Effector memory CD4-positive, alpha-beta T cell (primary cell): ENCODE measurements at regions not wholly inside any gene's neighbourhood (a gene's known extent, or its start where the extent isn't known, plus 50 kb on each side); places are given as distances from the start of the nearest gene placed in this dataset.

Experiments used
- DNase-seq, 3 donors: peaks; one replicate each; pipeline ENCODE4 v3.0.0-alpha.2; 2020
- H3K27ac ChIP-seq: 2 replicates; pipeline ENCODE4 v1.7.0; 2013; ENCODE audit warnings: mild to moderate bottlenecking, low read length, moderate library complexity; ENCODE audit not compliant: insufficient read depth, poor library complexity, severe bottlenecking
- H3K27me3 ChIP-seq: replicated peaks from 2 replicates; pipeline ENCODE4 v1.7.0; 2013; ENCODE audit warnings: mild to moderate bottlenecking, low read length; ENCODE audit not compliant: insufficient read depth, control insufficient read depth, poor library complexity, severe bottlenecking
- H3K36me3 ChIP-seq: 2 replicates; pipeline ENCODE4 v1.7.0; 2013; ENCODE audit warnings: mild to moderate bottlenecking, low read length, moderate library complexity; ENCODE audit not compliant: control insufficient read depth, insufficient read depth
- H3K4me1 ChIP-seq: 2 replicates; pipeline ENCODE4 v1.7.0; 2013; ENCODE audit warnings: low read length, mild to moderate bottlenecking; ENCODE audit not compliant: control insufficient read depth, insufficient read depth, poor library complexity, severe bottlenecking
- H3K4me3 ChIP-seq: 2 replicates; pipeline ENCODE4 v1.7.0; 2013; ENCODE audit warnings: low read length, low read depth, mild to moderate bottlenecking; ENCODE audit not compliant: insufficient read depth, poor library complexity, severe bottlenecking
- H3K9me3 ChIP-seq: 2 replicates; pipeline ENCODE4 v1.7.0; 2013; ENCODE audit warnings: mild to moderate bottlenecking, low read length, moderate library complexity; ENCODE audit not compliant: control insufficient read depth

DNA sequence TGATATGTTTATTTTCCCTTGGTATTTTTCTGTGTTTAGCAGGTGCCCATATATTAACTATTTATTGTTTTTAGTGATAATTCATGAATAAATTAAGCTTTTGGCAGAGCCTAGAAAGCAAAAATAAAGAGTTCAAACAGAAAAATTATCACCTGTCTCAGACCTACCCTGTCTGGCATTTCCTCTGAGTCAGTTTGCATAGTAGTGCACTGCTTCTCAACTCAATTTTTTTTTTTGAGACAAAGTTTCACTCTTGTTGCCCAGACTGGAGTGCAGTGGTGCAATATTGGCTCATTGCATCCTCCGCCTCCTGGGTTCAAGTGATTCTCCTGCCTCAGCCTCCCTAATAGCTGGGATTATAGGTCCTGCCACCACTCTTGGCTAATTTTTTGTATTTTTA is 793.9 kb downstream of the SUCLG1 start:
- Histone ChIP-seq H3K4me1 (no peaks in the 10 kb centered on the region), H3K27ac (no peak overlapping the region), H3K4me3 (no peak overlapping the region), H3K36me3 (no peaks in the 10 kb centered on the region), H3K9me3 (no peaks in the 10 kb centered on the region), H3K27me3 (no peaks in the 10 kb centered on the region)
- DNase-seq = no peak

DNA sequence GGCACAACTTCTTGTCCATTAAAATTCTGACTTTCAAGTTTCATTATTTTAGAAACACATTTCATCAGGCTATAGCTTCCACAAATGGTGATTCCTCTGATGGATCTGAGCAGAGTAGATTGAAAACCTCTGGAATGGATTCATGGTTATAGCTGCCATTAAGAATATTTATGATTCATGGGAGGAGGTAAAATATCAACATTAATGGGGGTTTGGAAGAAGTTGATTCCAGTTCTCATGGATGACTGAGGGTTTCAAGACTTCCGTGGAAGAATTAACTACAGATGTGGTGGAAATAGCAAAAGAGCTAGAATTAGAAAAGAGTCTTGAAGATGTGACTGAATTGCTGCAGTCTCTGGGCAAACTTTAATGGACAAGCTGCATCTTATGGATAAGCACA is 797.4 kb downstream of the SUCLG1 start:
- DNase-seq = no peak
- no peaks in the 10 kb centered on the region for H3K4me1 ChIP-seq
- no peak overlapping the region for H3K4me3 ChIP-seq
- no peaks in the 10 kb centered on the region for H3K9me3 ChIP-seq
- H3K27ac ChIP-seq = no peak overlapping the region
- no peaks in the 10 kb centered on the region for H3K27me3 ChIP-seq
- H3K36me3 ChIP-seq = no peaks in the 10 kb centered on the region

DNA sequence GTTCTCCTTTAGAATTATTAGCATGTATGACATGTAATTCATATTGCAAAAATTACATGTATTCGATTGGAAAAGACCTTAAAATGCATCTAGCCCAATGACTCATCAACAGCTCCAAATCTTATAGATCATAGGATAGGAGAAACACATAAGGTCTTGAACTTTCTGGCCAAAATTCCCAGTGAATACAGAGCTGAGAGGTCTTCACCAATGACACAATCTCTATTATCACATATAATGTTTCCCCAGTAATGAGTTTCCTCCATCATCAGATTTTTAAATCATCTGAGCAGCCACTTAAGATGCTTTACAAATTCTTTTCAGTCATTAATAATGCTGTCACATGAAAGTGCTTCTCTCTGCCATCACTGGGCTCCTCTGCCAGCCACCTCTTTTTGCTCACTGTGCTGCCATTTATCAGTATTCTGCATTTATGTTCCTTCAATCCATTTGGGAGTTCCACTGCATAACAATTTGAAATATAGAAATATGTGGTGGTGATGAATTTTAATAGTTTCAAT is 804.9 kb downstream of the SUCLG1 start:
- no peaks in the 10 kb centered on the region for H3K9me3 ChIP-seq
- H3K4me1 ChIP-seq = no peaks in the 10 kb centered on the region
- no peaks in the 10 kb centered on the region for H3K27me3 ChIP-seq
- no peak overlapping the region for H3K27ac ChIP-seq
- no peaks in the 10 kb centered on the region for H3K36me3 ChIP-seq
- DNase-seq = no peak
- H3K4me3 ChIP-seq = no peak overlapping the region

DNA sequence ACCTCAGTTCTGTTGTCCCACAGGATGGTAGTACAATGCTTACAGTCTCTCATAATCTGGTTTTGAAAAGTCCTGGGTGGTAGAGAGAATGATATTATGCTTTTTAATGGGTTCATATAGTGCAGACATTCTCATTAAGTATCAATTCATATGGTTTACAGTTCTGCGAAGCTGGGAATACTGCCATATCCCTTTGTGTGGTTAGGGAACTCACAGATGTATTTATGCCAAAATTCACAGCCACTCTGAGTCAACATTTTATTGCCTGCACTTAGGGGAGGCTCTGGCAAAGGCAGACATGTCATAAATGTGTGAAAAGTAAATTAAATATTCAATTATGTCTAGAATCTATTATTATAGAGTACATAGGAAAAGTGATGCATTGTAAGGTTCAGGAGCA is 808.2 kb downstream of the SUCLG1 start:
- Histone ChIP-seq H3K4me3 (no peak overlapping the region), H3K27ac (no peak overlapping the region), H3K27me3 (no peaks in the 10 kb centered on the region), H3K36me3 (no peaks in the 10 kb centered on the region), H3K9me3 (no peaks in the 10 kb centered on the region), H3K4me1 (no peaks in the 10 kb centered on the region)
- no peak for DNase-seq

DNA sequence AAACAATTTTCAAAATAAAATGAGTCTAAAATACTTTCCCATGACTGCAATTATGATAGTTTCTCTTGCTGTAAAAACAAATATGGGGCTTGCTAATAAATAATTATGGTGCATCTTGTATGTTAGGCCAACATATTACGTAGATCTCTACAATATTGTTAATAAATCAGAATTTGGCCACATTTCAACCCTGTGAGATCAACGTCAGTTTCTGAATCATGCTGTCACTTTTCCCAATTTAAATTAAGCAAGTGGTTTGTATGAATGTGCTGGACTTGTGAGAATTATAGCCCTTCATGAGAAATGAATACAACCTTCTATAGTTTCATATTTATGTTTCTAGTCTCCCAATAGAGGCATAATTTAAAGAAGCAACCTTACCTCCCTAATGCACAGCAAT is 808.9 kb downstream of the SUCLG1 start:
- Histone ChIP-seq H3K27me3 (no peaks in the 10 kb centered on the region), H3K4me1 (no peaks in the 10 kb centered on the region), H3K27ac (no peak overlapping the region), H3K4me3 (no peak overlapping the region), H3K9me3 (no peaks in the 10 kb centered on the region), H3K36me3 (no peaks in the 10 kb centered on the region)
- no peak for DNase-seq

DNA sequence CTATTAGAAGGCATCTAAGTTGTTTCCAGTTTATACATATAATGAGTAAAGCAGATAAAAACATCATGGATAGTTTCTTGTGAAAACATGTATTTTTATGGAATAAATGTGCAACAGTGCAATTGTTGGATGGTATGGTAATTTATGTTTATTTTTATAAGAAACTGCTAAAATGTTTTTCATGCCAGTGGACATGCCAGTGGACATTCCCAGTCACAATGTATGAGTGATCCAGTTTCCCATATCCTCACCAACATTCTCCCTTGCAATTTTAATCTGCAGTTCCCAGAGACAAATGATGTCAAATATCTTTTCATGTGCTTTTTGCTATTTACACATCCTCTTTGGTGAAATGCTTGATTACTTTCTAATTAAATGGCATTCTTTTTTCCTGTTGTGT is 818.6 kb downstream of the SUCLG1 start:
- Histone ChIP-seq H3K27me3 (no peaks in the 10 kb centered on the region), H3K36me3 (no peaks in the 10 kb centered on the region), H3K4me1 (no peaks in the 10 kb centered on the region), H3K4me3 (no peak overlapping the region), H3K9me3 (no peaks in the 10 kb centered on the region), H3K27ac (no peak overlapping the region)
- no peak for DNase-seq

DNA sequence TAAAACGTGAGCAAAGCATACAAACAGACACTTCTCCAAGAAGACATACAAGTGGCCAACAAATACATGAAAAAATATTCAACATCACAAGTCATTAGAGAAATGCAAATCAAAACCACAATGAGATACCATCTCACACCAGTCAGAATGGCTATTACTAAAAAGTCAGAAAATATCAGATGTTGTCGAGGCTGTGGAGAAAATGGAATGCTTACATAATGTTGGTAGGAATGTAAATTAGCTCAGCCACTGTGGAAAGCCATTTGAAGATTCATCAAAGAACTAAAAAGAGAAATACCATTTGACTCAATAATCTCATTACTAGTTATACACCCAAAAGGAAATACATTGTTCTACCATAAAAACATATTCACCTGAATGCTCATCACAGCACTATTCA is 825.7 kb downstream of the SUCLG1 start:
- Histone ChIP-seq H3K27me3 (no peaks in the 10 kb centered on the region), H3K4me3 (no peak overlapping the region), H3K36me3 (no peaks in the 10 kb centered on the region), H3K27ac (no peak overlapping the region), H3K4me1 (no peaks in the 10 kb centered on the region), H3K9me3 (no peaks in the 10 kb centered on the region)
- no peak for DNase-seq

DNA sequence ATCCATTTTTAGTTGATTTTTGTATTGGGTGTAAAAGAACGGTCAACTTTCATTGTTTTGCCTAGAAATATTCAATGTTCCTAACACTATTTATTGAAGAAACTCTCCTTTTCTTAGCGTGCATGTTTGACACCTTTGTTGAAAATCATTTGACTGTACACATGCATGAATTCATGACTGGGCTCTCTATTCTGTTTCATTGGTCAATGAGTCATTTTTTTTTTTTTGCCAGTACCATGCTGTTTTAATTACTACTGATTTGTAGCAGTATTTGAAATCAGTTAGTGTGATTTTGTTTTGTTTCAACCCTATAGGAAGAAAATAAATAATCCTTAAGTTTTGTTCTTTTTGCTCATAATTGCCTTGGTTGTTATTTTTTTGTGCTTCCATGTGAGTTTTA is 828.7 kb downstream of the SUCLG1 start:
- H3K4me3 ChIP-seq = no peak overlapping the region
- no peaks in the 10 kb centered on the region for H3K36me3 ChIP-seq
- no peaks in the 10 kb centered on the region for H3K4me1 ChIP-seq
- no peak overlapping the region for H3K27ac ChIP-seq
- no peak for DNase-seq
- no peaks in the 10 kb centered on the region for H3K27me3 ChIP-seq
- H3K9me3 ChIP-seq = no peaks in the 10 kb centered on the region

DNA sequence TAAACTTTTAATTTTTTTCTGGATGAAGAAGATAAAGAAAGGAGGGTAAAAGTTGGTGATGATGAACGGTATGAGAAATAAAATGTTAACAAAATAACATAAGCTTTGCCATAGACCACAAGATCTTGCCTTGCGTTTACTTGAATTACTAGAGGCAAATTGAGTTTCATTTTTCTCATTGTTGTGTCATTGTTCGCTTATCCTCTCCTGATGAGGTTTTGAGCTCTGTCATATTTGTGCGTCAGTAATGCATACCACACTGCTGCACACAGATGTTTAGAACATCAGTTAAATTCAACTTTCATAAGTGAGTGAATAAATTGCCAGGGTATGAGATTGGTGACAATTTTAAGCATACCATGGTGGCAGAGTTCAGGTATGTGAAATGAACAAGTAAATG is 843.6 kb downstream of the SUCLG1 start:
- Histone ChIP-seq H3K36me3 (no peaks in the 10 kb centered on the region), H3K4me3 (no peak overlapping the region), H3K4me1 (no peaks in the 10 kb centered on the region), H3K27ac (no peak overlapping the region), H3K27me3 (no peaks in the 10 kb centered on the region), H3K9me3 (no peaks in the 10 kb centered on the region)
- no peak for DNase-seq

DNA sequence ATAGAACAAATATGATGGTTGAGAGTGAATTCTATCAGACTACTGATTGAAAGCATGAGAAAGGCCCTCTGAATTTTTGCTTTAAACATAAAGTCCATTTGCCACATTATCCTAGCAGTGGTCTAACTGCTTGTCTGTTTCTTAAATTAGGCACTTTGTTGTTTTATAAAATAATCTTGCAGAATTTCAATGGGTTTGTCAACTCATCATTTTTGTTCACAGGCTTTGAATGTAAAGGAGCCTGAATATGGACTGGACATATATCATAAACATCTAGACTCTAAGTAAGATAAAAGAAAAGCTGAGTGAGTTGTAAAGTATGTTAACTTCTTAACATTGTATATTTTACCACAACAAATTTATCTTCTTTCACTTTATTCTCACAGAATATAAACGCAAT is 845.9 kb downstream of the SUCLG1 start:
- Histone ChIP-seq H3K27ac (no peak overlapping the region), H3K4me1 (no peaks in the 10 kb centered on the region), H3K36me3 (no peaks in the 10 kb centered on the region), H3K4me3 (no peak overlapping the region), H3K9me3 (no peaks in the 10 kb centered on the region), H3K27me3 (no peaks in the 10 kb centered on the region)
- no peak for DNase-seq

DNA sequence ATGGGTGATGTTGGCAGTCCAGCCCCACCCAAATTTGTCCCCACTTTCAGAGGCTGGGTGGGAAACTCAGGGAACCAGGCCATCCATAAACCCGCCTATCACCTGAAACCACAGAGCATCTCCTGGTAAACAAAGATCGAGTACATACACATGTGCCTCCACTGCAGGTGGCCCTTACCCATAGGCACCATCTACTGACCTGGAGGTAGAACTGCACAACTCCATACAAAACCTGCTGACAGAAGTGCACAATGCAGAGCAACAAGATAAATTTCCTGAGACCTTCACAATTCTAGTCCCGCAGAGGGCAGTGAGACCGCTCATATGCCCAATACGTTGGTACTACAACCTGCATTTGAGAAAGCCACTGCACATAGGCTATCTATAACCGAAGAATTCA is 856.3 kb downstream of the SUCLG1 start:
- no peak for DNase-seq
- Histone ChIP-seq H3K4me1 (no peaks in the 10 kb centered on the region), H3K4me3 (no peak overlapping the region), H3K27ac (no peak overlapping the region), H3K27me3 (no peaks in the 10 kb centered on the region), H3K9me3 (no peaks in the 10 kb centered on the region), H3K36me3 (no peaks in the 10 kb centered on the region)
